ENCODE measurements at regions not wholly inside any gene's neighbourhood (a gene's known extent, or its start where the extent isn't known, plus 50 kb on each side); places are given as distances from the start of the nearest gene placed in this dataset.

- TF ChIP-seq CTCF (conservative IDR thresholded peaks at IDR 0.05; ENCODE audit: low read depth, low read length) (no peak), EZH2 (IDR thresholded peaks at IDR 0.05; ENCODE audit: low read length, unreplicated experiment) (no peak)
Measured at GRCh38 chr5:101877451-101877850, 418.6 kb downstream of the SLCO4C1 start.

Measured in PC-3 (cell line).